Stimulated activated naive B cell treated with anti-CD40 and anti-IgM and Interleukin-4, amounts not matched to agents 10 μg/mL and 1 μg/mL and 100 μg/mL, for 72 hours (primary cell): ENCODE measurements at regions not wholly inside any gene's neighbourhood (a gene's known extent, or its start where the extent isn't known, plus 50 kb on each side); places are given as distances from the start of the nearest gene placed in this dataset.

Experiments
- ATAC-seq, 2 donors: fragments of 150-1000 bp; cut with Tn5 transposase; replicated peaks; 2 replicates each; pipeline ENCODE4 v1.10.0; 2021; ENCODE audit warnings: moderate library complexity in 1 of 2
- DNase-seq: peaks from one replicate; pipeline ENCODE4 v3.0.0; 2021
- H3K27ac Mint-ChIP-seq: one replicate; pipeline ENCODE4 v1.8.0; 2022; ENCODE audit warnings: mild to moderate bottlenecking, mixed read lengths
- H3K27me3 Mint-ChIP-seq, 2 donors: one replicate each; pipeline ENCODE4 v1.8.0; 2022; ENCODE audit warnings: mixed read lengths in 2 of 2
- H3K36me3 Mint-ChIP-seq, 2 donors: one replicate each; pipeline ENCODE4 v1.8.0; 2022; ENCODE audit warnings: mixed read lengths in 2 of 2, mild to moderate bottlenecking in 1 of 2
- H3K4me1 Mint-ChIP-seq, 2 donors: one replicate each; pipeline ENCODE4 v1.8.0; 2022; ENCODE audit warnings: mixed read lengths in 2 of 2, mild to moderate bottlenecking in 1 of 2
- H3K4me3 Mint-ChIP-seq, 2 donors: one replicate each; pipeline ENCODE4 v1.8.0; 2022; ENCODE audit warnings: mild to moderate bottlenecking in 2 of 2, mixed read lengths in 2 of 2, moderate library complexity in 1 of 2
- H3K9me3 Mint-ChIP-seq, 2 donors: one replicate each; pipeline ENCODE4 v1.8.0; 2022; ENCODE audit warnings: mixed read lengths in 2 of 2, mild to moderate bottlenecking in 1 of 2

- Mint-ChIP-seq H3K27me3 (no peaks in the 10 kb centered on the region), H3K36me3 (no peaks in the 10 kb centered on the region), H3K27ac (no peak overlapping the region), H3K9me3 (no peaks in the 10 kb centered on the region), H3K4me3 (no peak overlapping the region), H3K4me1 (no peaks in the 10 kb centered on the region)
- ATAC-seq (no peak), DNase-seq (no peak)
Observed at GRCh38 chr4:53801373-53801772, 210.1 kb upstream of the LNX1 start.

GRCh38 chr4:53800741-53801140, 209.5 kb upstream of the LNX1 start:
- Mint-ChIP-seq H3K4me3 (no peak overlapping the region), H3K9me3 (no peaks in the 10 kb centered on the region), H3K36me3 (no peaks in the 10 kb centered on the region), H3K27me3 (no peaks in the 10 kb centered on the region), H3K4me1 (no peaks in the 10 kb centered on the region), H3K27ac (no peak overlapping the region)
- no peak for ATAC-seq
- DNase-seq = no peak

GRCh38 chr4:53793096-53793495, 201.8 kb upstream of the LNX1 start:
- Mint-ChIP-seq H3K27ac (no peak overlapping the region), H3K4me1 (no peaks in the 10 kb centered on the region), H3K4me3 (no peak overlapping the region), H3K9me3 (no peaks in the 10 kb centered on the region), H3K27me3 (peaks cover 16 to 26% of the 10 kb centered on the region in 2 donors), H3K36me3 (peaks cover 0 to 1% of the 10 kb centered on the region in 2 donors)
- ATAC-seq (no peak), DNase-seq (no peak)

- no peak overlapping the region for H3K4me3 Mint-ChIP-seq
- DNase-seq (no peak), ATAC-seq (no peak)
- no peak overlapping the region for H3K27ac Mint-ChIP-seq
- no peaks in the 10 kb centered on the region for H3K9me3 Mint-ChIP-seq
- no peaks in the 10 kb centered on the region for H3K4me1 Mint-ChIP-seq
- H3K36me3 Mint-ChIP-seq = peaks cover 0 to 1% of the 10 kb centered on the region in 2 donors
- H3K27me3 Mint-ChIP-seq = peaks cover 16 to 26% of the 10 kb centered on the region in 2 donors
Observed at GRCh38 chr4:53790286-53790685, 199.0 kb upstream of the LNX1 start.

- Mint-ChIP-seq H3K36me3 (no peaks in the 10 kb centered on the region), H3K27me3 (peaks cover 10 to 17% of the 10 kb centered on the region in 2 donors), H3K4me3 (no peak overlapping the region), H3K4me1 (no peaks in the 10 kb centered on the region), H3K27ac (no peak overlapping the region), H3K9me3 (no peaks in the 10 kb centered on the region)
- no peak for ATAC-seq
- DNase-seq = no peak
Observed at GRCh38 chr4:53788621-53789020, 197.3 kb upstream of the LNX1 start.

GRCh38 chr4:53788011-53788410, 196.7 kb upstream of the LNX1 start:
- DNase-seq = no peak
- Mint-ChIP-seq H3K9me3 (no peaks in the 10 kb centered on the region), H3K27me3 (peaks cover 10 to 17% of the 10 kb centered on the region in 2 donors)

GRCh38 chr4:53786632-53787031, 195.3 kb upstream of the LNX1 start:
- ATAC-seq (no peak), DNase-seq (no peak)
- Mint-ChIP-seq H3K27ac (no peak overlapping the region), H3K4me1 (no peaks in the 10 kb centered on the region), H3K36me3 (no peaks in the 10 kb centered on the region), H3K4me3 (no peak overlapping the region), H3K27me3 (peaks cover 1 to 8% of the 10 kb centered on the region in 2 donors), H3K9me3 (no peaks in the 10 kb centered on the region)

More at GRCh38 chr4:53788011-53788410, 196.7 kb upstream of the LNX1 start:
- no peak for ATAC-seq
- no peaks in the 10 kb centered on the region for H3K4me1 Mint-ChIP-seq
- no peaks in the 10 kb centered on the region for H3K36me3 Mint-ChIP-seq
- H3K4me3 Mint-ChIP-seq = no peak overlapping the region
- H3K27ac Mint-ChIP-seq = no peak overlapping the region

- H3K27ac Mint-ChIP-seq = no peak overlapping the region
- ATAC-seq = no peak
- no peaks in the 10 kb centered on the region for H3K36me3 Mint-ChIP-seq
Observed at GRCh38 chr4:53785996-53786395, 194.7 kb upstream of the LNX1 start.

GRCh38 chr4:53784112-53784511, 192.8 kb upstream of the LNX1 start:
- H3K4me1 Mint-ChIP-seq = no peaks in the 10 kb centered on the region
- DNase-seq (no peak), ATAC-seq (no peak)
- H3K4me3 Mint-ChIP-seq = no peak overlapping the region
- peaks cover 5 to 8% of the 10 kb centered on the region in 2 donors for H3K27me3 Mint-ChIP-seq
- H3K36me3 Mint-ChIP-seq = no peaks in the 10 kb centered on the region
- H3K27ac Mint-ChIP-seq = no peak overlapping the region
- no peaks in the 10 kb centered on the region for H3K9me3 Mint-ChIP-seq

More at GRCh38 chr4:53785996-53786395, 194.7 kb upstream of the LNX1 start:
- DNase-seq = no peak
- Mint-ChIP-seq H3K4me3 (no peak overlapping the region), H3K9me3 (no peaks in the 10 kb centered on the region), H3K27me3 (peaks cover 4 to 6% of the 10 kb centered on the region in 2 donors), H3K4me1 (no peaks in the 10 kb centered on the region)

- H3K4me3 Mint-ChIP-seq = no peak overlapping the region
- ATAC-seq (no peak), DNase-seq (no peak)
- H3K9me3 Mint-ChIP-seq = no peaks in the 10 kb centered on the region
- H3K27me3 Mint-ChIP-seq = peaks cover 4 to 8% of the 10 kb centered on the region in 2 donors
- no peaks in the 10 kb centered on the region for H3K36me3 Mint-ChIP-seq
- H3K27ac Mint-ChIP-seq = no peak overlapping the region
- H3K4me1 Mint-ChIP-seq = no peaks in the 10 kb centered on the region
Observed at GRCh38 chr4:53783208-53783859, 192.0 kb upstream of the LNX1 start.

GRCh38 chr4:53782458-53782845, 191.2 kb upstream of the LNX1 start:
- Mint-ChIP-seq H3K27ac (no peak overlapping the region), H3K27me3 (peaks cover 4 to 8% of the 10 kb centered on the region in 2 donors), H3K4me1 (no peaks in the 10 kb centered on the region), H3K9me3 (no peaks in the 10 kb centered on the region), H3K36me3 (no peaks in the 10 kb centered on the region), H3K4me3 (no peak overlapping the region)
- DNase-seq (no peak), ATAC-seq (no peak)

GRCh38 chr4:53781629-53782457, 190.6 kb upstream of the LNX1 start:
- ATAC-seq (no peak), DNase-seq (no peak)
- H3K27me3 Mint-ChIP-seq = peaks cover 4 to 8% of the 10 kb centered on the region in 2 donors
- H3K27ac Mint-ChIP-seq = no peak overlapping the region
- H3K4me1 Mint-ChIP-seq = no peaks in the 10 kb centered on the region
- H3K36me3 Mint-ChIP-seq = no peaks in the 10 kb centered on the region
- no peak overlapping the region for H3K4me3 Mint-ChIP-seq
- no peaks in the 10 kb centered on the region for H3K9me3 Mint-ChIP-seq

- Mint-ChIP-seq H3K27me3 (peaks cover 4 to 8% of the 10 kb centered on the region in 2 donors), H3K27ac (no peak overlapping the region), H3K9me3 (no peaks in the 10 kb centered on the region), H3K4me1 (no peaks in the 10 kb centered on the region), H3K36me3 (no peaks in the 10 kb centered on the region), H3K4me3 (no peak overlapping the region)
- DNase-seq (no peak), ATAC-seq (no peak)
Observed at GRCh38 chr4:53780736-53781400, 189.6 kb upstream of the LNX1 start.

GRCh38 chr4:53779025-53779424, 187.7 kb upstream of the LNX1 start:
- H3K36me3 Mint-ChIP-seq = no peaks in the 10 kb centered on the region
- ATAC-seq (no peak), DNase-seq (no peak)
- H3K4me1 Mint-ChIP-seq = no peaks in the 10 kb centered on the region
- H3K4me3 Mint-ChIP-seq = no peak overlapping the region
- no peaks in the 10 kb centered on the region for H3K9me3 Mint-ChIP-seq
- no peak overlapping the region for H3K27ac Mint-ChIP-seq
- H3K27me3 Mint-ChIP-seq = peaks cover 4 to 8% of the 10 kb centered on the region in 2 donors
